ENCODE measurements at regions not wholly inside any gene's neighbourhood (a gene's known extent, or its start where the extent isn't known, plus 50 kb on each side); places are given as distances from the start of the nearest gene placed in this dataset.

DNA sequence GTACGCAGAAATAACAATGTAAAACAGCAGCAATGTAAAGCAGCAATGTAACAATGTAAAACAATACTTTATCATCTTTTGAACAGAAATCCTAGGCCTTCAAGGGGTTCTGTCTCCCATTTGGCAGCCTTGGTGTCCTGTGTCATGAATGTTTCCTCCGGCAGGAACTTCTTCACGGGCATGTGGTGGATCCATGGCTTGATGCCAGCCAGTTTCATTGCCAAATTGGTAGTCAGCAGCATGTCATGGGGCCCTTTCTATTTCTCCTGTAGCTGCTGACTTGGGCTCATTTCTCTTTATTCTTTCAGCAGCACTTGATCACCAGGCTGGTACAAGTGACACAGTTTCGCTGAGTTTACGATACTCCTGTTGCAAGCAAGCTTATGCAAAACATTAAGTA, 275.3 kb downstream of the HTR1A start:
- TF ChIP-seq CTCF (IDR thresholded peaks at IDR 0.05) (no peak), POLR2A (IDR thresholded peaks at IDR 0.05) (no peak)
- WGBS, 2 donors: 54 to 68% methylated on average over 5 of the region's 5 CpGs
- DNase-seq (ENCODE audit: low spot score in 2 of 2): peak in 1 of 2 donors; percentile 18
- intact Hi-C loops (cut with DNase I; ENCODE audit: low total_unique reads): no loop called here
- H3K4me3 ChIP-seq (ENCODE audit: low read depth, poor library complexity, severe bottlenecking): no peak overlapping the region

DNA sequence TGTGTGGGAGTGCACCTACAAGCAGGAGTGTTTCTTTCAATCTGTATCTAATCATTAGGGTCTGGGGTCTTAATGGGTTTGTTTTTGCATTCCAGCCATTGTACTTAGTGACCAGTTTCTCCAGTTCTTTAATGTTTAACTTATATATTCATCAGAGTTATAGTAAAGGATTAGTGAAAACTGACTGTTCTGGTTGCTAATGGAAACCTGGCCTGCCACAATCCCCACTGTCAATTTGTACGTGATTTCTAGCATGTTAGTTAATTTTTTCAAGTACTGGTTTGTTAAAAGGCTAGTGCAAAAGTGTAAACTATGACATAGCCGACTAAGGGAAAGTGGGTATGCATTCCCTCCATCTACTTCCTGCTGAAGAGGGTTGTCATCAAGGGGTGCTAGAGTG, 276.1 kb downstream of the HTR1A start:
- 59 to 65% methylated on average over 2 of the region's 2 CpGs for WGBS, 2 donors
- intact Hi-C loops (cut with DNase I; ENCODE audit: low total_unique reads): no loop called here
- TF ChIP-seq POLR2A (IDR thresholded peaks at IDR 0.05) (no peak), CTCF (IDR thresholded peaks at IDR 0.05) (no peak)
- no peak overlapping the region for H3K4me3 ChIP-seq (ENCODE audit: low read depth, poor library complexity, severe bottlenecking)
- no peak for DNase-seq (ENCODE audit: low spot score in 2 of 2)

DNA sequence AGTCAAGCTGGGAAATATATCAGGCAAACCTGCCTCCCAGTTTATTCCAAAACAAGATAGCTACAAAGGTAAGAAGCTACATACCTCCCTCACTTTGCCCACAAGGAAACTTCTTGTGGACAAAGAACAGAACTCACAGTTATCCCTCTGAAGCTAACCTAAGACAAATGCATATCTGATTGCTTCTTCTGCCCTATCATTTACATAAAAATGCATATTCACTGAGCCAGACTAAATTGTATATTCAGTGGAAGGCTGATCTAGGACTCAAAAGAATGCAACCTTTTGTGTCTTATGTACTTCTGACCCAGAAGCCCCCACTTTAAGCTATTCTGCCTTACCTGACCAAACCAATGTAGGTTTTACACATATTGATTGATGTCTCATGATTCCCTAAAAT, 276.8 kb downstream of the HTR1A start:
- H3K4me3 ChIP-seq (ENCODE audit: low read depth, poor library complexity, severe bottlenecking): no peak overlapping the region
- no peak for DNase-seq (ENCODE audit: low spot score in 2 of 2)
- TF ChIP-seq CTCF (IDR thresholded peaks at IDR 0.05) (no peak), POLR2A (IDR thresholded peaks at IDR 0.05) (no peak)
- intact Hi-C loops (cut with DNase I; ENCODE audit: low total_unique reads): no loop called here

DNA sequence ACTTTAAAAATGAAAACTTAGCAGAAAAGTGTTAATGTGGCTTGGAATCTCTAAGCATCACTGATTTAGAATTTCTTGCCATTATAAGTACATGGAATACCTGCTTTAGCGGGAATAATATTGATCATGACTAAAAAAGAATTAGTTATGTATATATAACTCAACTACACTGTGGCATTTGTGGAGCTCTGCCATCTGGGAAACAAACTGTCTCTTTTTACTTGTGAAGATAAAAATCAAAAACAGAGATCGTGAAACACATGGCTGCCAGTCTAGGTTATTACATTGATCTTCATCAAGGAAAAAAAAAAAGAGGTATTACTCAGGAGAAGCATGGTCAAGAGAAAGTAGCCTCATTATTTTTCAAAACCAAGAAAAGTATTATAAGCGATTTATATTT, 287.4 kb downstream of the HTR1A start:
- intact Hi-C loops (cut with DNase I; ENCODE audit: low total_unique reads): no loop called here
- 53 to 68% methylated on average over 3 of the region's 3 CpGs for WGBS, 2 donors
- no peak overlapping the region for H3K4me3 ChIP-seq (ENCODE audit: low read depth, poor library complexity, severe bottlenecking)
- no peak for TF ChIP-seq POLR2A (IDR thresholded peaks at IDR 0.05)
- TF ChIP-seq CTCF (IDR thresholded peaks at IDR 0.05): no peak
- no peak for DNase-seq (ENCODE audit: low spot score in 2 of 2)

DNA sequence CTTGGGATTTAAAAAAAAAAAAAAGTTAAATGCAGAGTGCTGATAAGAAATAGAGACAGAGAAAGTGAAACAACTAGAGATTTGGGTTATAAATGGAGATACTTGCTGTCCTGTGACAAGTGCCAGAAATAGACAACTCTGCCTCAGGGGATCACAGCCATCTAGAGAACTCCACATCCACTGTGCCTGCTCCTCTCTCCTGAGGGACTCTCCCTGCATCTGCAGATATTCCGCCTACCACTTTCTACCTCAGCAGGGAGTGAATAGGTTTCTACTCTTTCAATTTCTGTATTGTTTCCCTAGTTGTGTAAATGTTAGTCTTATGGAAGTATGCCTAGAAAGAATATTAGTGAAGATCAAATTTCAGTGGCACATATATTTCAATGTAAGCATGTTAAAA, 307.2 kb downstream of the HTR1A start:
- no peak overlapping the region for H3K4me3 ChIP-seq (ENCODE audit: low read depth, poor library complexity, severe bottlenecking)
- 73 to 75% methylated on average over 1 of the region's 1 CpG for WGBS, 2 donors
- intact Hi-C loops (cut with DNase I; ENCODE audit: low total_unique reads): no loop called here
- TF ChIP-seq CTCF (IDR thresholded peaks at IDR 0.05) (no peak), POLR2A (IDR thresholded peaks at IDR 0.05) (no peak)
- DNase-seq (ENCODE audit: low spot score in 2 of 2): no peak

DNA sequence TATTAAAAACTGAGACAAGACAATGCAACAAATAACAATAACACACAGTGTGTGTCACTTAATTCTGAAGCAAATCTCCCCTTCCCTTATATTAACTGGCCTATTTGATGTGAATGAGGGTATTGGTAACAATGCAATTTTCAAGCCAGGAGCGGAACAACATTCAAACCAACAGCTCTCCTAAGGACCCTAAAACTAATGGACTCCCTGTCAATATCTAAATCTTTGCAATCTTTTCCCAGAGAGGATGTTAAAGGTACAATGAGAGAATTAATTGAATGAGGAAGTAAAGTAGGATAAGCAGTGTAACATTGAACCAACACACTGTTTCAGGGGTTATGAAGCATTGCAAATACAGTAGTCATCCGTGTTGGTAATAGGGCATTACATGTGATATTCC, 311.7 kb downstream of the HTR1A start:
- no peak for TF ChIP-seq POLR2A (IDR thresholded peaks at IDR 0.05)
- TF ChIP-seq CTCF (IDR thresholded peaks at IDR 0.05): no peak
- WGBS, 2 donors: 84 to 92% methylated on average over 2 of the region's 2 CpGs
- DNase-seq (ENCODE audit: low spot score in 2 of 2): no peak
- intact Hi-C loops (cut with DNase I; ENCODE audit: low total_unique reads): no loop called here
- H3K4me3 ChIP-seq (ENCODE audit: low read depth, poor library complexity, severe bottlenecking): no peak overlapping the region

Measured in lower leg skin (tissue), 4 donors.